IMR-90 (cell line): ENCODE measurements at regions not wholly inside any gene's neighbourhood (a gene's known extent, or its start where the extent isn't known, plus 50 kb on each side); places are given as distances from the start of the nearest gene placed in this dataset.

Experiments used
- ATAC-seq: fragments of 200-7000 bp; cut with Tn5 transposase; 2 replicates; pipeline ENCODE4 v1.9.1; 2020; ENCODE audit warnings: low read depth, mild to moderate bottlenecking, moderate library complexity
- BruUV-seq: library from RNA; stranded (reverse); fragments of 400-500 nt; replicated peaks from 2 replicates; lab custom pipeline; 2021; lab: Mats Ljungman, UMichigan
- CTCF ChIA-PET: fragments of 300-600 bp; formaldehyde crosslinking; extraction: SDS; loops from one replicate; lab custom pipeline; 2021; ENCODE audit warnings: antibody characterized with exemption; lab: Yijun Ruan, JAX
- POLR2A ChIA-PET: fragments of 300-600 bp; sonication (Branson Sonifier 250); formaldehyde crosslinking; loops from one replicate; lab custom pipeline; 2022; ENCODE audit warnings: antibody characterized with exemption; ENCODE audit not compliant: unreplicated experiment; lab: Charles Lee
- DNase-seq: peaks from one replicate; pipeline ENCODE4 v3.0.0; 2013
- H2AFZ ChIP-seq: replicated peaks from 2 replicates; pipeline ENCODE3; 2013; ENCODE audit warnings: low read length, mild to moderate bottlenecking; ENCODE audit not compliant: poor library complexity
- H2AK5ac ChIP-seq: 2 replicates; pipeline ENCODE4 v1.6.1; 2013; ENCODE audit warnings: low read depth, low read length, inconsistent platforms
- H2AK9ac ChIP-seq: replicated peaks from 2 replicates; pipeline ENCODE3; 2013; ENCODE audit warnings: mild to moderate bottlenecking, low read depth, low read length, moderate library complexity; ENCODE audit not compliant: poor library complexity
- H2BK120ac ChIP-seq: 2 replicates; pipeline ENCODE4 v1.6.1; 2013; ENCODE audit warnings: low read depth, low read length, inconsistent platforms
- H2BK15ac ChIP-seq: 3 replicates; pipeline ENCODE4 v1.6.1; 2013; ENCODE audit warnings: low read depth, low read length, inconsistent platforms
- H2BK20ac ChIP-seq: 2 replicates; pipeline ENCODE4 v1.6.1; 2013; ENCODE audit warnings: low read depth, mild to moderate bottlenecking, inconsistent platforms, low read length, moderate library complexity
- H2BK5ac ChIP-seq: 2 replicates; pipeline ENCODE4 v1.6.1; 2013; ENCODE audit warnings: mild to moderate bottlenecking, low read depth, low read length, inconsistent platforms; ENCODE audit not compliant: poor library complexity, severe bottlenecking
- H3K14ac ChIP-seq: replicated peaks from 2 replicates; pipeline ENCODE4 v1.6.1; 2013; ENCODE audit warnings: low read depth, low read length, inconsistent platforms
- H3K18ac ChIP-seq: 2 replicates; pipeline ENCODE4 v1.6.1; 2013; ENCODE audit warnings: low read depth, low read length, control low read depth
- H3K23ac ChIP-seq: 2 replicates; pipeline ENCODE4 v1.6.1; 2013; ENCODE audit warnings: low read depth, low read length, inconsistent platforms
- H3K27ac ChIP-seq: 2 replicates; pipeline ENCODE4 v1.5.1; 2013; ENCODE audit warnings: mild to moderate bottlenecking, control low read depth, low read length; ENCODE audit not compliant: insufficient read depth
- H3K27me3 ChIP-seq: 2 replicates; pipeline ENCODE4 v1.6.1; 2013; ENCODE audit warnings: low read length; ENCODE audit not compliant: control insufficient read depth, insufficient read depth
- H3K36me3 ChIP-seq: 2 replicates; pipeline ENCODE4 v1.6.1; 2013; ENCODE audit warnings: low read length, mixed read lengths; ENCODE audit not compliant: control insufficient read depth, insufficient read depth
- H3K4ac ChIP-seq: 2 replicates; pipeline ENCODE4 v1.6.1; 2013; ENCODE audit warnings: low read depth, low read length, inconsistent platforms
- H3K4me1 ChIP-seq: 2 replicates; pipeline ENCODE4 v1.6.1; 2013; ENCODE audit warnings: low read length, mixed read lengths; ENCODE audit not compliant: control insufficient read depth, insufficient read depth
- H3K4me2 ChIP-seq: 2 replicates; pipeline ENCODE4 v1.6.1; 2013; ENCODE audit warnings: low read depth, mild to moderate bottlenecking, control low read depth, low read length, moderate library complexity
- H3K4me3 ChIP-seq: 2 replicates; pipeline ENCODE4 v1.5.1; 2013; ENCODE audit warnings: low read depth, mild to moderate bottlenecking, control low read depth, low read length, moderate library complexity; ENCODE audit not compliant: insufficient read depth
- H3K56ac ChIP-seq: 2 replicates; pipeline ENCODE4 v1.6.1; 2013; ENCODE audit warnings: low read length, inconsistent platforms; ENCODE audit not compliant: insufficient read depth; ENCODE audit errors: extremely low read depth
- H3K79me1 ChIP-seq, 2 experiments: 2 replicates each; pipeline ENCODE4 v1.6.1; 2013; ENCODE audit warnings: low read length in 2 of 2, inconsistent platforms in 1 of 2, low read depth in 1 of 2
- H3K9ac ChIP-seq: 2 replicates; pipeline ENCODE4 v1.6.1; 2013; ENCODE audit warnings: low read depth, low read length, control low read depth
- H3K9me1 ChIP-seq: 2 replicates; pipeline ENCODE4 v1.6.1; 2013; ENCODE audit warnings: low read length, inconsistent platforms; ENCODE audit not compliant: insufficient read depth
- H3K9me3 ChIP-seq: 2 replicates; pipeline ENCODE4 v1.6.1; 2013; ENCODE audit warnings: low read length; ENCODE audit not compliant: control insufficient read depth, insufficient read depth
- H4K20me1 ChIP-seq: 2 replicates; pipeline ENCODE4 v1.6.1; 2013; ENCODE audit warnings: low read length, inconsistent platforms; ENCODE audit not compliant: insufficient read depth
- H4K5ac ChIP-seq: 2 replicates; pipeline ENCODE4 v1.6.1; 2013; ENCODE audit warnings: mild to moderate bottlenecking, low read depth, low read length, control low read depth
- H4K8ac ChIP-seq, 2 experiments: 2 replicates each; pipeline ENCODE4 v1.6.1; 2013; ENCODE audit warnings: low read depth in 2 of 2, low read length in 2 of 2, control low read depth in 1 of 2, inconsistent platforms in 1 of 2
- H4K91ac ChIP-seq: 2 replicates; pipeline ENCODE4 v1.6.1; 2013; ENCODE audit warnings: low read depth, low read length, inconsistent platforms; ENCODE audit not compliant: insufficient read depth
- FOS ChIP-seq: fragments of 150-350 bp; IDR thresholded peaks from 2 replicates; pipeline ENCODE4 v1.6.1; 2016; ENCODE audit warnings: low read depth, low read length
- POLR2A ChIP-seq: IDR thresholded peaks from 2 replicates; pipeline ENCODE4 v1.6.1; 2012; ENCODE audit warnings: mild to moderate bottlenecking, low read depth, low read length
- SMC3 ChIP-seq: fragments of 150-350 bp; IDR thresholded peaks from 2 replicates; pipeline ENCODE4 v1.6.1; 2016; ENCODE audit warnings: low read depth, mild to moderate bottlenecking, antibody characterized with exemption, low read length, moderate library complexity
- WGBS, 2 experiments: methylation state at CpG; one replicate each; pipeline versions ENCODE4 v1.1.5 to v1.1.7; 2013; ENCODE audit warnings: missing lambda C conversion rate in 2 of 2; ENCODE audit not compliant: insufficient read length in 1 of 2; ENCODE audit errors: extremely low coverage in 2 of 2; 5-methylcytosine and 5-hydroxymethylcytosine counted together
- dilution Hi-C: fragments of 300-500 bp; cut with HindIII; formaldehyde crosslinking; loops from one replicate; pipeline ENCODE4 v1.14.3; 2018; ENCODE audit warnings: low sequenced_read_pairs; ENCODE audit not compliant: unreplicated experiment
- in situ Hi-C: fragments of 300-500 bp; cut with MboI; formaldehyde crosslinking; loops from 3 replicates; pipeline ENCODE4 v1.14.3; 2019; ENCODE audit warnings: low sequenced_read_pairs, inconsistent platforms, mixed read lengths
- intact Hi-C: fragments of 100-400 bp; cut with micrococcal nuclease; formaldehyde crosslinking; loops from 2 replicates; pipeline ENCODE4 v1.10.0; 2022

DNA sequence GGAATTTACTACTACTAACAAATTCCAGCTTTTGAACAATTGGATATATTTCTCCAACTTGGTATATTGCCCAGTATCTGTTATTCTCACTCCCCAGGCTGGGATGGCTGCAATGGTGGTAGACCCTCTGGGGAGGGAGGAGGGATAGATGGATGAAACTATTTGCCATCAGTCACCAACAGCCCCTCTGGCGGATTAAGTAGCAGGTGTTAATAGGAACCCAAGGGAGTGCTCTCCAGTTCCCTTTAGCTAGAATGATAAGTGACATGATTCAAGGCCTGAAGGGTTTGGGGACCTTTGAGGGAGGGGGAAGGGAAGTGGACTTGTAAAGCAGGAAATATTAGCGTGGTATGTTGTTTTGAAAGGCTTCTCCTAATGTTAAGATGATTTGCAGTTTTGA is 824.0 kb upstream of the ARRDC3 start:
- H2BK5ac ChIP-seq = no peak overlapping the region
- H3K4me1 ChIP-seq = no peaks in the 10 kb centered on the region
- ChIA-PET POLR2A (no interaction called here), CTCF (interaction anchor here (0.8 kb wide), 1 partner anchor 87 kb away, joined by 4 read pairs; no protein-coding TSS in a partner anchor)
- no peaks in the 10 kb centered on the region for H3K9me3 ChIP-seq
- H4K91ac ChIP-seq = no peak overlapping the region
- no peak overlapping the region for H3K23ac ChIP-seq
- no peaks in the 10 kb centered on the region for H3K79me1 ChIP-seq
- no peak overlapping the region for H3K4ac ChIP-seq
- H2AK9ac ChIP-seq = no peak overlapping the region
- no peak overlapping the region for H2BK120ac ChIP-seq
- H3K9ac ChIP-seq = no peak overlapping the region
- H3K36me3 ChIP-seq = no peaks in the 10 kb centered on the region
- H2BK15ac ChIP-seq = no peak overlapping the region
- in situ Hi-C loops (no loop called here), intact Hi-C loops (no loop called here), dilution Hi-C loops (no loop called here)
- H2AK5ac ChIP-seq = no peak overlapping the region
- no peaks in the 10 kb centered on the region for H3K27me3 ChIP-seq
- H3K14ac ChIP-seq = no peak overlapping the region
- ATAC-seq (no peak), DNase-seq (no peak)
- no peak overlapping the region for H2AFZ ChIP-seq
- H2BK20ac ChIP-seq = no peak overlapping the region
- TF ChIP-seq POLR2A (no peak), SMC3 (no peak), FOS (no peak)
- no peak overlapping the region for H3K56ac ChIP-seq
- no peak overlapping the region for H4K5ac ChIP-seq
- no peak overlapping the region for H4K8ac ChIP-seq
- 20% methylated on average over 1 of the region's 2 CpGs; no CpG with 5 or more reads in 1 of the 2 experiments for WGBS, 2 experiments
- no peak overlapping the region for H3K4me3 ChIP-seq
- no peak overlapping the region for H3K4me2 ChIP-seq
- H3K9me1 ChIP-seq = no peaks in the 10 kb centered on the region
- H3K27ac ChIP-seq = no peak overlapping the region
- BruUV-seq = no TSS peak
- no peak overlapping the region for H3K18ac ChIP-seq
- no peaks in the 10 kb centered on the region for H4K20me1 ChIP-seq
